SK-N-SH (cell line): ENCODE measurements at regions not wholly inside any gene's neighbourhood (a gene's known extent, or its start where the extent isn't known, plus 50 kb on each side); places are given as distances from the start of the nearest gene placed in this dataset.

ENCODE experiments used
- CTCF ChIA-PET: fragments of 300-600, 350-600 bp; formaldehyde crosslinking; extraction: SDS; loops from one replicate; lab custom pipeline; 2021; lab: Yijun Ruan, JAX
- POLR2A ChIA-PET: fragments of 350-600 bp; sonication (Branson Sonifier 250); formaldehyde crosslinking; extraction: SDS; loops from one replicate; lab custom pipeline; 2020; ENCODE audit warnings: antibody characterized with exemption, inconsistent platforms; lab: Yijun Ruan, JAX
- DNase-seq: peaks from one replicate; pipeline ENCODE4 v3.0.0; 2012
- H2AFZ ChIP-seq: fragments of 200-600 bp; sonication (generic); 2 replicates; pipeline ENCODE4 v1.8.1; 2016; ENCODE audit warnings: antibody characterized with exemption, mild to moderate bottlenecking, low read depth
- H3F3A ChIP-seq: fragments of 200-600 bp; sonication (generic); replicated peaks from 2 replicates; pipeline ENCODE3; 2016; ENCODE audit warnings: antibody characterized with exemption, mild to moderate bottlenecking; ENCODE audit not compliant: insufficient read depth
- H3K27ac ChIP-seq, 2 experiments: fragments of 200-500 bp in 1 of 2; fragments of 200-600 bp in 1 of 2; sonication (Bioruptor generic) in 1 of 2; sonication (generic), shearing (Covaris generic) in 1 of 2; 2 replicates each; pipeline versions ENCODE4 v1.5.1 to v1.6.1; 2014 to 2016; ENCODE audit warnings: low read depth in 2 of 2, inconsistent platforms in 1 of 2, low read length in 1 of 2, mild to moderate bottlenecking in 1 of 2, mixed read lengths in 1 of 2
- H3K27me3 ChIP-seq: fragments of 200-600 bp; sonication (generic), shearing (Covaris generic); 2 replicates; pipeline ENCODE4 v1.6.1; 2016; ENCODE audit warnings: mixed run types; ENCODE audit not compliant: insufficient read depth
- H3K36me3 ChIP-seq, 2 experiments: fragments of 200-500 bp in 1 of 2; fragments of 200-600 bp in 1 of 2; sonication (Bioruptor generic) in 1 of 2; sonication (generic) in 1 of 2; replicated peaks in 1 of 2; 2 replicates each; pipeline versions ENCODE3 to v1.5.1; 2014 to 2016; ENCODE audit warnings: low read length in 1 of 2, mild to moderate bottlenecking in 1 of 2; ENCODE audit not compliant: insufficient read depth in 2 of 2, control insufficient read depth in 1 of 2
- H3K4me1 ChIP-seq, 2 experiments: fragments of 200-500 bp in 1 of 2; fragments of 200-600 bp in 1 of 2; sonication (Bioruptor generic) in 1 of 2; sonication (generic), shearing (Covaris generic) in 1 of 2; 2 replicates each; pipeline versions ENCODE4 v1.5.1 to v1.6.1; 2014 to 2016; ENCODE audit warnings: low read depth in 1 of 2, low read length in 1 of 2, mixed run types in 1 of 2; ENCODE audit not compliant: insufficient read depth in 2 of 2, control insufficient read depth in 1 of 2
- H3K4me2 ChIP-seq: fragments of 200-600 bp; sonication (generic), shearing (Covaris generic); 2 replicates; pipeline ENCODE4 v1.6.1; 2017; ENCODE audit warnings: mixed run types
- H3K4me3 ChIP-seq, 2 experiments: fragments of 200-500 bp in 1 of 2; fragments of 200-600 bp in 1 of 2; sonication (Bioruptor generic) in 1 of 2; sonication (generic), shearing (Covaris generic) in 1 of 2; 2 replicates each; pipeline versions ENCODE4 v1.5.1 to v1.8.1; 2014 to 2016; ENCODE audit warnings: low read depth in 2 of 2, inconsistent platforms in 1 of 2, low read length in 1 of 2, mild to moderate bottlenecking in 1 of 2, mixed read lengths in 1 of 2, moderate library complexity in 1 of 2
- H3K79me2 ChIP-seq: fragments of 200-600 bp; sonication (generic); 2 replicates; pipeline ENCODE4 v1.8.1; 2017; ENCODE audit warnings: mild to moderate bottlenecking; ENCODE audit not compliant: insufficient read depth
- H3K9ac ChIP-seq: fragments of 200-600 bp; sonication (generic); 2 replicates; pipeline ENCODE4 v1.6.1; 2017; ENCODE audit warnings: mixed run types
- H3K9me2 ChIP-seq: fragments of 200-600 bp; sonication (generic); 2 replicates; pipeline ENCODE4 v1.6.1; 2017; ENCODE audit warnings: mixed run types
- H3K9me3 ChIP-seq: fragments of 200-600 bp; sonication (generic); 2 replicates; pipeline ENCODE4 v1.6.1; 2017; ENCODE audit warnings: mixed run types, mild to moderate bottlenecking, moderate library complexity
- H4K20me1 ChIP-seq: fragments of 200-600 bp; sonication (generic); 2 replicates; pipeline ENCODE4 v1.6.1; 2017; ENCODE audit warnings: mild to moderate bottlenecking, mixed run types; ENCODE audit not compliant: insufficient read depth
- EP300 ChIP-seq, 2 experiments: IDR thresholded peaks; 2 replicates each; pipeline versions ENCODE4 v1.4.0 to v1.6.1; 2012; ENCODE audit warnings: borderline replicate concordance in 1 of 2, low read depth in 1 of 2, low read length in 1 of 2
- FOXM1 ChIP-seq: IDR thresholded peaks from 2 replicates; pipeline ENCODE4 v1.4.0; 2012; ENCODE audit warnings: low read depth, mild to moderate bottlenecking
- GATA2 ChIP-seq: sonication (generic); formaldehyde crosslinking; IDR thresholded peaks from 2 replicates; pipeline ENCODE4 v1.5.0; 2020; ENCODE audit warnings: mild to moderate bottlenecking, missing genetic modification reagents
- MEF2A ChIP-seq: IDR thresholded peaks from 2 replicates; pipeline ENCODE4 v1.4.0; 2012; ENCODE audit warnings: low read depth, borderline replicate concordance
- MXI1 ChIP-seq: IDR thresholded peaks from 2 replicates; pipeline ENCODE4 v1.6.1; 2012; ENCODE audit warnings: mild to moderate bottlenecking, low read depth, low read length, improper control_type of control experiment
- NFIC ChIP-seq: IDR thresholded peaks from 2 replicates; pipeline ENCODE4 v1.4.0; 2012; ENCODE audit warnings: borderline replicate concordance
- NRF1 ChIP-seq: IDR thresholded peaks from 2 replicates; pipeline ENCODE4 v1.6.1; 2012; ENCODE audit warnings: low read depth, mild to moderate bottlenecking, low read length
- RCOR1 ChIP-seq: fragments of 150-350 bp; IDR thresholded peaks from 2 replicates; pipeline ENCODE4 v1.6.1; 2017; ENCODE audit warnings: antibody characterized with exemption, low read length
- RXRA ChIP-seq: IDR thresholded peaks from 2 replicates; pipeline ENCODE4 v1.4.0; 2012; ENCODE audit warnings: low read depth, mild to moderate bottlenecking, borderline replicate concordance
- TCF12 ChIP-seq: IDR thresholded peaks from 2 replicates; pipeline ENCODE4 v1.4.0; 2012
- WGBS: methylation state at CpG from one replicate; pipeline ENCODE4 v1.1.6; 2017; ENCODE audit warnings: low lambda C conversion rate; 5-methylcytosine and 5-hydroxymethylcytosine counted together
- TF ChIP-seq, protein P1 (sequence below): IDR thresholded peaks from 2 replicates; pipeline ENCODE4 v1.4.0; 2012; ENCODE audit warnings: low read depth, borderline replicate concordance
- TF ChIP-seq, protein P2 (sequence below): IDR thresholded peaks from 2 replicates; pipeline ENCODE4 v1.4.0; 2012; ENCODE audit warnings: low read depth, borderline replicate concordance
- TF ChIP-seq, protein P3 (sequence below): IDR thresholded peaks from 2 replicates; pipeline ENCODE4; 2012

DNA sequence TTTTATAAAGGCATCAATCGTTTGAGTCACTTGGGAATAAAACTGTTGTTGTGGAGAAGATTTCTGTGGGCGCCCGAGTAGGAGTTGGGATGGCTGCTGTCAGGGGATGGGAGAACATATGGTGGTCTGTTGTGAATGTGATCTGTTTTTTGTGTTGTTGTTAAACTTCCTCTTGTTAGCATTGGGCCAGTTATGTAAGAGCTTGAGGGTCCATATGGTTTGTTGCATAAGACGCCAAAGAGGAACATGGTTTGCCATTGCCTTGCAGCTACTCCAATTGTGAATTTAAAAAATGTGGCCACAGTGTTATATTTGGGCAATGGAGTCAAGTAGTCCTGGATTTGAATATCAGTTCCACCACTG is 136.1 kb upstream of the JUN start:
- no peak overlapping the region for H3K9ac ChIP-seq
- CTCF ChIA-PET = interaction anchor here (0.8 kb wide), 1 partner anchor 13 kb away, joined by 3 read pairs; no protein-coding TSS in a partner anchor
- WGBS = 89% methylated on average over 4 of the region's 4 CpGs

DNA sequence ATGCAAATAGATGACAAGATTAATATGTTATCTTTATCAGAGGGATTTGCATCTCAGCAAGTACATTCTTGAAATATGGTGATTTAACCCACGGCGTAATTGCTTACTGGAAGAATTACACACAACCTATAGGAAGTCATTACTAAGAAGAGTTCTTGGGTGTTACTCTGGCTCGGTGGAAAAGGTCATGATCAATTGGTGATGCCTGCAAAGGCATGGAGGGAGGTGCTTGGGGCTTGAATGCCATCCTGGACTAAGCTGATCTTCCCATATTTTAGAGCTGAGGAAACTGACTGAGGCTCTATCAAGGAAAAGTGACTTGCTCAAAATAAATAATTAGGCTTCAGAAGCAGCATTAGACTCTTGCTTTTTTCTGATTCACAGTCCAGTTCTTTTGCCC is 137.5 kb upstream of the JUN start:
- Histone ChIP-seq H3K4me2 (no peak overlapping the region), H4K20me1 (no peaks in the 10 kb centered on the region), H3K36me3 (no peaks in the 10 kb centered on the region), H3K4me1 (no peaks in the 10 kb centered on the region), H3K9ac (no peak overlapping the region), H3F3A (no peaks in the 10 kb centered on the region), H3K4me3 (no peak overlapping the region), H2AFZ (no peak overlapping the region), H3K9me3 (no peaks in the 10 kb centered on the region), H3K79me2 (no peaks in the 10 kb centered on the region), H3K9me2 (no peaks in the 10 kb centered on the region), H3K27me3 (no peaks in the 10 kb centered on the region), H3K27ac (no peak overlapping the region)
- TF ChIP-seq NRF1 = no peak
- no peak for TF ChIP-seq RCOR1
- TF ChIP-seq, protein P1, sequence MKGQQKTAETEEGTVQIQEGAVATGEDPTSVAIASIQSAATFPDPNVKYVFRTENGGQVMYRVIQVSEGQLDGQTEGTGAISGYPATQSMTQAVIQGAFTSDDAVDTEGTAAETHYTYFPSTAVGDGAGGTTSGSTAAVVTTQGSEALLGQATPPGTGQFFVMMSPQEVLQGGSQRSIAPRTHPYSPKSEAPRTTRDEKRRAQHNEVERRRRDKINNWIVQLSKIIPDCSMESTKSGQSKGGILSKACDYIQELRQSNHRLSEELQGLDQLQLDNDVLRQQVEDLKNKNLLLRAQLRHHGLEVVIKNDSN = no peak
- no peak for TF ChIP-seq TCF12
- TF ChIP-seq FOXM1 = no peak
- no peak for TF ChIP-seq NFIC
- TF ChIP-seq MXI1 = no peak
- TF ChIP-seq EP300 (IDR thresholded peaks at IDR 0.05; ENCODE audit: borderline replicate concordance in 1 of 2, low read depth in 1 of 2, low read length in 1 of 2) = no peak
- CTCF ChIA-PET = no interaction called here
- WGBS = 88% methylated on average over 3 of the region's 3 CpGs
- POLR2A ChIA-PET = no interaction called here
- no peak for DNase-seq

More for the DNA sequence above, 136.1 kb upstream of the JUN start:
- H3K4me1 ChIP-seq = no peaks in the 10 kb centered on the region
- H3K9me3 ChIP-seq = peaks cover 3% of the 10 kb centered on the region; the same call in 1 of the 2 replicates
- H3K4me2 ChIP-seq = no peak overlapping the region
- no peaks in the 10 kb centered on the region for H3F3A ChIP-seq
- H4K20me1 ChIP-seq = no peaks in the 10 kb centered on the region
- POLR2A ChIA-PET = no interaction called here
- no peaks in the 10 kb centered on the region for H3K36me3 ChIP-seq
- H3K27me3 ChIP-seq = no peaks in the 10 kb centered on the region
- H3K4me3 ChIP-seq = no peak overlapping the region
- TF ChIP-seq, protein P2, sequence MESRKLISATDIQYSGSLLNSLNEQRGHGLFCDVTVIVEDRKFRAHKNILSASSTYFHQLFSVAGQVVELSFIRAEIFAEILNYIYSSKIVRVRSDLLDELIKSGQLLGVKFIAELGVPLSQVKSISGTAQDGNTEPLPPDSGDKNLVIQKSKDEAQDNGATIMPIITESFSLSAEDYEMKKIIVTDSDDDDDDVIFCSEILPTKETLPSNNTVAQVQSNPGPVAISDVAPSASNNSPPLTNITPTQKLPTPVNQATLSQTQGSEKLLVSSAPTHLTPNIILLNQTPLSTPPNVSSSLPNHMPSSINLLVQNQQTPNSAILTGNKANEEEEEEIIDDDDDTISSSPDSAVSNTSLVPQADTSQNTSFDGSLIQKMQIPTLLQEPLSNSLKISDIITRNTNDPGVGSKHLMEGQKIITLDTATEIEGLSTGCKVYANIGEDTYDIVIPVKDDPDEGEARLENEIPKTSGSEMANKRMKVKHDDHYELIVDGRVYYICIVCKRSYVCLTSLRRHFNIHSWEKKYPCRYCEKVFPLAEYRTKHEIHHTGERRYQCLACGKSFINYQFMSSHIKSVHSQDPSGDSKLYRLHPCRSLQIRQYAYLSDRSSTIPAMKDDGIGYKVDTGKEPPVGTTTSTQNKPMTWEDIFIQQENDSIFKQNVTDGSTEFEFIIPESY = no peak
- TF ChIP-seq RXRA = no peak
- no peak for TF ChIP-seq GATA2 (CRISPR knock-in tag)
- DNase-seq = no peak
- H3K79me2 ChIP-seq = no peaks in the 10 kb centered on the region
- no peaks in the 10 kb centered on the region for H3K9me2 ChIP-seq
- no peak overlapping the region for H3K27ac ChIP-seq
- no peak overlapping the region for H2AFZ ChIP-seq

DNA sequence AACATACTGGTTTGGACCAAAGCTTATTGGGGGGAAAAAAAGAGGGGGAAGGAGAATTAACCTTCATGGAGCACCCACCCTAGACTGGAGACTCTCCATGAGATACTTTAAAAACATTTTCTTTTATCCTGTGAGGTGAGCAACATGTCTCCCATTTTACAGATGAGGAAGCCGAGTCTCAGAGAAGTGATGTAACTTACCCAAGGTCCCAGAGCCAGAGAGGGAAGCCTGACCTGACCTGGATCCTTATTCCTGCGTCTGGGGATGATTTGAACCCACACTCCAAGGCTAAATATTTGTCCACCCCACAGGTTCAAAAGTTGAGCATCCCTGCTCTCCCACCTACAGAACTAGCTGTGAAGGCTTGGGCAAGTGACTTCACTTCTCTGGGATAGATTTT is 137.9 kb upstream of the JUN start:
- Histone ChIP-seq H3K9me2 (no peaks in the 10 kb centered on the region), H3F3A (no peaks in the 10 kb centered on the region), H4K20me1 (no peaks in the 10 kb centered on the region), H3K9me3 (no peaks in the 10 kb centered on the region), H3K4me1 (no peaks in the 10 kb centered on the region), H3K27ac (no peak overlapping the region), H3K36me3 (no peaks in the 10 kb centered on the region), H3K27me3 (no peaks in the 10 kb centered on the region), H3K9ac (no peak overlapping the region), H3K79me2 (no peaks in the 10 kb centered on the region), H3K4me2 (no peak overlapping the region), H3K4me3 (no peak overlapping the region), H2AFZ (no peak overlapping the region)
- 89% methylated on average over 2 of the region's 2 CpGs for WGBS
- TF ChIP-seq, protein P3, sequence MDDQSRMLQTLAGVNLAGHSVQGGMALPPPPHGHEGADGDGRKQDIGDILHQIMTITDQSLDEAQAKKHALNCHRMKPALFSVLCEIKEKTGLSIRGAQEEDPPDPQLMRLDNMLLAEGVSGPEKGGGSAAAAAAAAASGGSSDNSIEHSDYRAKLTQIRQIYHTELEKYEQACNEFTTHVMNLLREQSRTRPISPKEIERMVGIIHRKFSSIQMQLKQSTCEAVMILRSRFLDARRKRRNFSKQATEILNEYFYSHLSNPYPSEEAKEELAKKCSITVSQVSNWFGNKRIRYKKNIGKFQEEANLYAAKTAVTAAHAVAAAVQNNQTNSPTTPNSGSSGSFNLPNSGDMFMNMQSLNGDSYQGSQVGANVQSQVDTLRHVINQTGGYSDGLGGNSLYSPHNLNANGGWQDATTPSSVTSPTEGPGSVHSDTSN = no peak
- TF ChIP-seq NFIC (no peak), FOXM1 (no peak), MEF2A (no peak)
- DNase-seq = no peak
- CTCF ChIA-PET = no interaction called here
- POLR2A ChIA-PET = no interaction called here
